Activated CD4-positive, alpha-beta T cell treated with anti-CD3 and anti-CD28 coated beads, Interleukin-2, amount 10 ng/mL, durations not matched to agents 7 days and 5 days (primary cell): ENCODE measurements at regions not wholly inside any gene's neighbourhood (a gene's known extent, or its start where the extent isn't known, plus 50 kb on each side); places are given as distances from the start of the nearest gene placed in this dataset.
"Not testable (repeated sequence)": the region's sequence is repeated elsewhere in the genome, so short reads cannot be mapped to it uniquely, and the experiment has no call there.

Experiments used
- CTCF ChIA-PET: fragments of 350-600 bp; sonication (Branson Sonifier 250); formaldehyde crosslinking; loops from one replicate; lab custom pipeline; 2021; ENCODE audit warnings: antibody characterized with exemption; lab: Charles Lee
- POLR2A ChIA-PET: fragments of 350-600 bp; sonication (Branson Sonifier 250); formaldehyde crosslinking; loops from one replicate; lab custom pipeline; 2021; ENCODE audit warnings: antibody characterized with exemption; lab: Charles Lee
- DNase-seq: peaks from one replicate; pipeline ENCODE4 v3.0.0-alpha.2; 2020
- H3K27ac Mint-ChIP-seq: one replicate; pipeline ENCODE4 v1.8.0; 2021; ENCODE audit warnings: mild to moderate bottlenecking, moderate library complexity, mixed read lengths
- H3K27me3 Mint-ChIP-seq: one replicate; pipeline ENCODE4 v1.8.0; 2021; ENCODE audit warnings: mixed read lengths
- H3K36me3 Mint-ChIP-seq: one replicate; pipeline ENCODE4 v1.8.0; 2021; ENCODE audit warnings: low read depth, mixed read lengths
- H3K4me1 Mint-ChIP-seq: one replicate; pipeline ENCODE4 v1.8.0; 2021; ENCODE audit warnings: mixed read lengths
- H3K4me3 Mint-ChIP-seq: one replicate; pipeline ENCODE4 v1.8.0; 2021; ENCODE audit warnings: mild to moderate bottlenecking, moderate library complexity, mixed read lengths
- H3K9me3 Mint-ChIP-seq: one replicate; pipeline ENCODE4 v1.8.0; 2021; ENCODE audit warnings: mixed read lengths

DNA sequence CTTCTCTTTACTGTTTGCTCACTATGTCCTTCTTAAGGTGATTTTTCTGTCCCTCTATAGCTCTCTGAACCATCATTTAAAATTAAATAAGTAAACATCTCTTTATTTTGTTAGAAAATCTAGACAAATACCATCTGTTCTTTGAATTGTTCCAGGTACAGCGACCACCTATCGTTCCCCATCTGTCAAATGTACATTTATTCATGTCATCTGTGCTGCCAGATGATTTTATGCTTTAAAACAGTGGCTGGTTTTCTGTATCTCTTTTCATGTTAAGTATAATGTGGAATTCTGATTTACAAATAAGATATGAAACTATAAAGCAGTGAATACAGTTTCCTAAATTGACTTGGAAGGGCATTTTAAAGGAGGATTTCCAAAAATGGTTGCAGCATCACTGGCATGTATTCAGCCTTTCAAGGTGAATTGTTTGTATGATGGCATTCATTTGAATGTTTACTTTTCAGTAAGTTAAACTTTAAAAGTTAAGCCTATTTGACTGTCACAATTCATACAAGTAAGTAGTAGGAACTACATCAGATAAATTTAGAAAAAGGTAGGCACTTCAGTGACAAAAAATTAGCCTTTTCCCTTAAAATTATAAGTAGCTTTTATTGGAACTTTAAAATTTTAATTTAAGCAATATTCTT, 92.6 kb upstream of the CLVS2 start:
- Mint-ChIP-seq H3K36me3 (no peaks in the 10 kb centered on the region), H3K4me1 (no peaks in the 10 kb centered on the region), H3K27me3 (no peaks in the 10 kb centered on the region), H3K27ac (no peak overlapping the region), H3K4me3 (no peak overlapping the region), H3K9me3 (no peaks in the 10 kb centered on the region)
- ChIA-PET CTCF (no interaction called here), POLR2A (no interaction called here)
- DNase-seq: no peak

DNA sequence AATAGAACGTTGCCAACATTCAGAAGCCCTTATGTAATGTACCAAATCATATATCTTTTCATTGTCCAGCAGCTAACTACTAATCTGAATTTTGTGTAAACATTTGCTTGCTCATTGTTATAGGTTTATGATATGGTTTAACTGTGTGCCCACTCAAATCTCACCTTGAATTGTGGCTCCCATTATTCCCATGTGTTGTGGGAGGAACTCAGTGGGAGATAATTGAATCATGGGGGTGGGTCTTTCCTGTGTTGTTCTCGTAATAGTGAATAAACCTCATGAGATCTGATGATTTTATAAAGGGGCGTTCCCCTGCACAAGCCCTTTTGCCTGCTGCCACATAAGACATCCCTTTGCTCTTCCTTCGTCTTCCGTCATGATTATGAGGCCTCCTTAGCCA, 91.9 kb upstream of the CLVS2 start:
- H3K36me3 Mint-ChIP-seq: no peaks in the 10 kb centered on the region
- no peaks in the 10 kb centered on the region for H3K27me3 Mint-ChIP-seq
- POLR2A ChIA-PET: no interaction called here
- no peak overlapping the region for H3K4me3 Mint-ChIP-seq
- H3K4me1 Mint-ChIP-seq: no peaks in the 10 kb centered on the region
- no peak for DNase-seq
- H3K9me3 Mint-ChIP-seq: no peaks in the 10 kb centered on the region
- CTCF ChIA-PET: no interaction called here
- H3K27ac Mint-ChIP-seq: no peak overlapping the region

DNA sequence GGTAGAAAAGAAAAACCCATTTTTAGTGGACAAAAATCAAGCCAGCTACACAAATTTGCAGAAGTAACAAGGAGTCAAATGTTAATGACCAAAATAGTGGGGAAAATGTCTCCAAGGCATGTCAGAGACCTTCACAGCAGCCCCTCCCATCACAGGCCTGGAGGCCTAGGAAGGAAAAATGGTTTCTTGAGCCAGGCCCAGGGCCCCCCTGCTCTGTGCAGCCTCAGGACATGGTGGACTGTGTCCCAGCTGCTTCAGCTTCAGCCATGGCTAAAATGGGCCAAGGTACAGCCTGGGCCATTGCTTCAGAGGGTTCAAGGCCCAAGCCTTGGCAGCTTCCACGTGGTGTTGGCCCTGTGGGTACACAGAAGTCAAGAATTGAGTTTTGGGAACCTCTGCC, 82.5 kb upstream of the CLVS2 start:
- no peaks in the 10 kb centered on the region for H3K27me3 Mint-ChIP-seq
- ChIA-PET CTCF (no interaction called here), POLR2A (no interaction called here)
- no peaks in the 10 kb centered on the region for H3K36me3 Mint-ChIP-seq
- no peaks in the 10 kb centered on the region for H3K4me1 Mint-ChIP-seq
- peaks cover 12% of the 10 kb centered on the region for H3K9me3 Mint-ChIP-seq
- no peak overlapping the region for H3K27ac Mint-ChIP-seq
- no peak for DNase-seq
- H3K4me3 Mint-ChIP-seq: no peak overlapping the region

DNA sequence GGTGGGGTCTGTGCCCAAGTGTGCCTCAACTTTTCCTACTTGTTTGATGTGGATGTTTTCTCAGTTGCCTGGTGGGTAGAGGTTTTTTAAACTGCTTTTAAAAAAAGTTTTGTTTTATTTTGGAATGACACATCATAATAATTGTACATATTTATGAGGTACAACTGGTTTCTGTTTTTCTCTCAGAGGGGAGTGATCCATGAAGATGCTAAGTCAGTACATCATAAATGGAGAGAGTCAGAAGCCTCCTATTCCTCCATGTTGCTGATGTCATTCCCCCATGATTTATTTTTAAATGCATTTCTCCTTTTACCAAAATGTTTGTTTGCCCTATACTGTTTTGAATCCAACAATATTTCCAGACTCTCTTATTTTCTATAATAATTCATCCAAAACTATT, 77.3 kb upstream of the CLVS2 start:
- peaks cover 9% of the 10 kb centered on the region for H3K9me3 Mint-ChIP-seq
- no peak overlapping the region for H3K27ac Mint-ChIP-seq
- DNase-seq: no peak
- no peaks in the 10 kb centered on the region for H3K4me1 Mint-ChIP-seq
- H3K36me3 Mint-ChIP-seq: no peaks in the 10 kb centered on the region
- no peak overlapping the region for H3K4me3 Mint-ChIP-seq
- ChIA-PET POLR2A (no interaction called here), CTCF (no interaction called here)
- no peaks in the 10 kb centered on the region for H3K27me3 Mint-ChIP-seq

DNA sequence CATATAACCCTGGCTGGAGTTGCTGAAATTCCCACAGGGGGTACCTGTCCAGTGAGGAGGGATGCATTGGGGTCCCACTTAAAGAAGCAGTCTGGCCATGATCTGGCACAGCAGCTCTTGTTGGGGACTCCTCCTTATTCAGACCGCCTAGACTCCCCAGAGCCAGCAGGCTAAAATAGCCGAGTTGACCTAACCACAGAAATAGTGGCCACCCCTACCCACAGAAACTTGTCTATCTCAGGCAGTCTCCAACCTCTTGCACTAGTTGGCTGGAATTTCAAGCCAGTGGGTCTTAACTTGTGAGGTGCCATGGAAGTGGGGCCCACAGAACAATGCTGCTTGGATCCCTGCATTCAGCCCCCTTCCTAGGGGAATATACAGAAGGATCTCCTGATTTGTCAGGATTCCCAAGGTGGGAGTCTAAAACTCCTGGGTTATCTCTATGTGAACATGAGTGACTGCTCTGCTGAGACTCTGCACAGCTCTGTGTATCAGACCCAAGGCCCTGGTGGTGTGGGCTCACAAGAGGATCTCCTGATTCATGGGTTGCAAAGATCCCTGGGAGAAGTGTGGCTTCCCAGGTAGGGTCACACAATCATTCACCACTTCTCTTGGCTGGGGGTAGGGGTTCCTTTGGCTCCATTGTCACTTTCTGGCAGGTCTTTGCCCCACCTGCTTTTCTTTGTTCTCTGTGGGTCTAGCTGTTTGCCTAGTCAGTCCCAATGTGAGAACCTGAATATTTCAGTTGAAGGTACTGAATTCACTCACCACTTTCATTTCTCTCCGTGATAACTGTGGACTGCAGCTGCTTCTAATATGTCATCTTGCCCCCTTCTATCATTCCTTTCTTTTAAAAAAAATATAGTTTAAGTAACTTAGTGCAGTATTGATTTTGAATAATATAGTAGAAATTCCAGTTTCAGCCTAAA, 65.5 kb upstream of the CLVS2 start:
- H3K4me3 Mint-ChIP-seq: no peak overlapping the region
- no peaks in the 10 kb centered on the region for H3K4me1 Mint-ChIP-seq
- ChIA-PET CTCF (no interaction called here), POLR2A (no interaction called here)
- H3K9me3 Mint-ChIP-seq: peaks cover 6% of the 10 kb centered on the region
- no peaks in the 10 kb centered on the region for H3K27me3 Mint-ChIP-seq
- H3K36me3 Mint-ChIP-seq: no peaks in the 10 kb centered on the region
- DNase-seq: no peak
- H3K27ac Mint-ChIP-seq: no peak overlapping the region

DNA sequence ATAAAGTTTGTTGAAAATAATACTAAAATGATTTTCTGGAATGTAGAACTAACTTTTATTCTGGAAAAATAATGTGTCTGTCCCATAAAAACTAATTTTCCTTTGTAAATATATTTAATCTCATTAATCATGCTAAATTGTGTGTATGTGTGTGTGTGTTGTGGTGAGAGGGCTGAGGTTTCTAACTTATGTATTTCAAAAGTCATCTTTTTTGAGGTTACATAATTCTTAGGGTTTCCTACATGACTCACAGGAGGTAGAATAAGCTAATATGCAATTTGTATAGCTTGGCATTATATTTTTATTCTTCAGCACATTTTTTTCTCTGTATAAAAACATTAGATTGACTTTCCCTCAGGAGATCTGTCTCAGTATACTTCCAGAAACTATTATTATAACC, 64.1 kb upstream of the CLVS2 start:
- no peak overlapping the region for H3K27ac Mint-ChIP-seq
- no peaks in the 10 kb centered on the region for H3K4me1 Mint-ChIP-seq
- peaks cover 4% of the 10 kb centered on the region for H3K9me3 Mint-ChIP-seq
- ChIA-PET POLR2A (no interaction called here), CTCF (no interaction called here)
- no peak overlapping the region for H3K4me3 Mint-ChIP-seq
- H3K36me3 Mint-ChIP-seq: no peaks in the 10 kb centered on the region
- H3K27me3 Mint-ChIP-seq: no peaks in the 10 kb centered on the region
- no peak for DNase-seq

DNA sequence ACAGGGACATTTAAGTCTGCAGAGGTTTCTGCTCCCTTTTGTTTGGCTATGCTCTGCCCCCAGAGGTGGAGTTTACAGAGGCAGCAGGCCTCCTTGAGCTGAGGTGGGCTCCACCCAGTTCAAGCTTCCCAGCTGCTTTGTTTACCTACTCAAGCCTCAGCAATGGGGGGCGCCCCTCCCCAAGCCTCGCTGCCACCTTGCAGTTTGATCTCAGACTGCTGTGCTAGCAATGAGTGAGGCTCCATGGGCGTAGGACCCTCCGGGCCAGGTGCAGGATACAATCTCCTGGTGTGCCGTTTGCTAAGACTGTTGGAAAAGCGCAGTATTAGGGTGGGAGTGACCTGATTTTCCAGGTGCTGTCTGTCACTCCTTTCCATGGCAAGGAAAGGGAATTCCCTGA, 51.1 kb upstream of the CLVS2 start:
- H3K27ac Mint-ChIP-seq, CTCF ChIA-PET, H3K36me3 Mint-ChIP-seq, H3K4me1 Mint-ChIP-seq, DNase-seq, H3K9me3 Mint-ChIP-seq, H3K27me3 Mint-ChIP-seq, POLR2A ChIA-PET, H3K4me3 Mint-ChIP-seq: not testable (repeated sequence)
